MM.1S (cell line): ENCODE measurements at regions not wholly inside any gene's neighbourhood (a gene's known extent, or its start where the extent isn't known, plus 50 kb on each side); places are given as distances from the start of the nearest gene placed in this dataset.
"Not testable (repeated sequence)": the region's sequence is repeated elsewhere in the genome, so short reads cannot be mapped to it uniquely, and the experiment has no call there.

ENCODE experiments used
- DNase-seq: peaks from one replicate; pipeline ENCODE4 v3.0.0-alpha.2; 2015
- H2AFZ ChIP-seq: fragments of 300-600 bp; sonication (generic); 2 replicates; pipeline ENCODE4 v1.6.0; 2016; ENCODE audit warnings: antibody characterized with exemption, low read length
- H3F3A ChIP-seq: fragments of 300-600 bp; sonication (generic); 2 replicates; pipeline ENCODE4 v1.6.1; 2016; ENCODE audit warnings: mild to moderate bottlenecking, antibody characterized with exemption, low read length, moderate library complexity, mixed read lengths; ENCODE audit not compliant: insufficient read depth
- H3K27ac ChIP-seq: fragments of 300-600 bp; sonication (generic); 2 replicates; pipeline ENCODE4 v1.5.1; 2016; ENCODE audit warnings: mild to moderate bottlenecking, low read length
- H3K27me3 ChIP-seq: fragments of 300-600 bp; sonication (generic); replicated peaks from 2 replicates; pipeline ENCODE4 v1.6.0; 2016; ENCODE audit warnings: low read length; ENCODE audit not compliant: insufficient read depth
- H3K36me3 ChIP-seq: fragments of 300-600 bp; sonication (generic); replicated peaks from 2 replicates; pipeline ENCODE4 v1.6.1; 2016; ENCODE audit warnings: mild to moderate bottlenecking, low read length, mixed read lengths; ENCODE audit not compliant: insufficient read depth
- H3K4me1 ChIP-seq: fragments of 300-600 bp; sonication (generic); 2 replicates; pipeline ENCODE4 v1.6.1; 2016; ENCODE audit warnings: low read length, mixed read lengths
- H3K4me2 ChIP-seq: fragments of 300-600 bp; sonication (generic); 2 replicates; pipeline ENCODE4 v1.6.0; 2016; ENCODE audit warnings: low read depth, low read length
- H3K4me3 ChIP-seq: fragments of 300-600 bp; sonication (generic); 2 replicates; pipeline ENCODE4 v1.5.1; 2016; ENCODE audit warnings: low read length, mixed read lengths
- H3K79me2 ChIP-seq: fragments of 300-600 bp; sonication (generic); 2 replicates; pipeline ENCODE4 v1.6.1; 2016; ENCODE audit warnings: mixed run types, low read length, mixed read lengths
- H3K9ac ChIP-seq: fragments of 300-600 bp; sonication (generic); 2 replicates; pipeline ENCODE4 v1.6.1; 2016; ENCODE audit warnings: low read length, mixed read lengths
- H3K9me2 ChIP-seq: fragments of 300-600 bp; sonication (generic); replicated peaks from 2 replicates; pipeline ENCODE4 v1.6.1; 2016; ENCODE audit warnings: mild to moderate bottlenecking, low read length, mixed read lengths; ENCODE audit not compliant: insufficient read depth
- H3K9me3 ChIP-seq: fragments of 300-600 bp; sonication (generic); replicated peaks from 2 replicates; pipeline ENCODE4 v1.6.1; 2016; ENCODE audit warnings: mild to moderate bottlenecking, low read length, mixed read lengths; ENCODE audit not compliant: insufficient read depth
- H4K20me1 ChIP-seq: fragments of 300-600 bp; sonication (generic); 2 replicates; pipeline ENCODE4 v1.6.1; 2016; ENCODE audit warnings: mild to moderate bottlenecking, low read length, moderate library complexity, mixed read lengths; ENCODE audit not compliant: insufficient read depth
- CTCF ChIP-seq: fragments of 300-600 bp; sonication (generic); IDR thresholded peaks from 2 replicates; pipeline ENCODE4 v1.5.1; 2016; ENCODE audit warnings: antibody characterized with exemption, low read length, mixed read lengths
- EZH2 ChIP-seq: fragments of 300-600 bp; sonication (generic); optimal IDR thresholded peaks from 2 replicates; pipeline ENCODE3; 2017; ENCODE audit warnings: low read depth, mild to moderate bottlenecking, antibody characterized with exemption, low read length, mixed read lengths
- EZH2phosphoT487 ChIP-seq: fragments of 300-600 bp; sonication (generic); IDR thresholded peaks from 2 replicates; pipeline ENCODE4 v1.6.1; 2018; ENCODE audit warnings: antibody characterized with exemption, low read length

GRCh38 chrX:9376111-9376510 lies 88.7 kb upstream of the TBL1X start:
- Histone ChIP-seq H3K9me2 (no peaks in the 10 kb centered on the region), H3K79me2 (no peaks in the 10 kb centered on the region), H2AFZ (no peak overlapping the region), H3K27me3 (no peaks in the 10 kb centered on the region), H3F3A (no peaks in the 10 kb centered on the region), H4K20me1 (no peaks in the 10 kb centered on the region), H3K4me2 (no peak overlapping the region), H3K27ac (no peak overlapping the region), H3K36me3 (no peaks in the 10 kb centered on the region), H3K9me3 (no peaks in the 10 kb centered on the region), H3K4me1 (no peaks in the 10 kb centered on the region), H3K9ac (no peak overlapping the region), H3K4me3 (no peak overlapping the region)
- no peak for TF ChIP-seq CTCF
- TF ChIP-seq EZH2phosphoT487: no peak
- TF ChIP-seq EZH2: no peak
- no peak for DNase-seq

DNA sequence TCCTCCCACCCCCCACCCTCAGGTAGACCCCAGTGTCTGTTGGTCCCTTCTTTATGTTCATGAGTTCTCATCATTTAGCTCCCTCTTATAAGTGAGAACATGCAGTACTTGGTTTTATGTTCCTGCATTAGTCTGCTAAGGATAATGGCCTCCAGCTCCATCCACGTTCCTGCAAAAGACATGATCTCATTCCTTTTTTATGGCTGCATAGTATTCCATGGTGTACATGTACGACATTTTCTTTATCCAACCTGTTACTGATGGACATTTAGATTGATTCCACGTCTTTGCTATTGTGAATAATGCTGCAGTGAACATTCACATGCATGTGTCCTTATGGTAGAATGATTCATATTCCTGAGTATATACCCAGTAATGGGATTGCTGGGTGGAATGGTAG lies 87.6 kb upstream of the TBL1X start:
- H3K4me2 ChIP-seq, H2AFZ ChIP-seq, H3K9me2 ChIP-seq, H3K9ac ChIP-seq, H3K4me1 ChIP-seq, H3K27me3 ChIP-seq, H3K4me3 ChIP-seq, H4K20me1 ChIP-seq, H3F3A ChIP-seq, H3K79me2 ChIP-seq, H3K36me3 ChIP-seq, H3K27ac ChIP-seq, H3K9me3 ChIP-seq, DNase-seq: not testable (repeated sequence)

DNA sequence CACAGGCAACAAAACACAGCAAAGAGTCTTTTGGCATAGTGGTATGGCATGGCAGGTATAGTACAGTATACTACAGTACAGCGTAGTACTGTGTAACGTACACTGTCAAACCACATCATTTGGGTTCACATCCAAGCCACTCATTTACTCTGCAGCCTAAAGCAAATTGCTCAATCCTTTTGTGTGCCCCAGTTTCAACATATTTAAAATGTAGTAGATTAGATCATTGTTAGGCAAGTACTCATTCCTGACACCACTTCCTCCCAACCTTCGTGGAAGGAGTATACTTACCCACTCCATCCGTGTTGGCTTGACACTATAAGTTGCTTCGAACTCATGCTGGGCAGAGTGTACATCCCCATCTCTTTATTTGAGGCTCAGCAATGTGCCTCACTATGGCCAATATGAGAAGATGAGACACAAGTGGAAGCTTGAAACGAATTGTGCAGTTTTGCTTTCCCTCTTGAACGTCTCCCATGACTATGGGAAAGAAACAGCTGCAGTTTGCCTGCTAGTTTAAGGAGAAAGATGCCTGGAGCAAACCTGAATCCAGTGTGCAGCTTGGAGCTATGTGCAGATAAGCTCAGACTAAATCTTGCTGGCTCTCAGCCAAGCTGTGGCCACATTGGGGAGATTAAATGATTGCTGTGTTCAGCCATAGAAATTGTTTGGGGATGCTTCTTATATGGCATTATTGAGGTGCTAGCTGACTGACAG lies 85.7 kb upstream of the TBL1X start:
- no peak overlapping the region for H2AFZ ChIP-seq
- no peak overlapping the region for H3K9ac ChIP-seq
- no peaks in the 10 kb centered on the region for H3K4me1 ChIP-seq
- H3K27me3 ChIP-seq: no peaks in the 10 kb centered on the region
- TF ChIP-seq CTCF (no peak), EZH2phosphoT487 (no peak), EZH2 (no peak)
- no peaks in the 10 kb centered on the region for H4K20me1 ChIP-seq
- H3K9me2 ChIP-seq: no peaks in the 10 kb centered on the region
- DNase-seq: no peak
- H3F3A ChIP-seq: no peaks in the 10 kb centered on the region
- H3K9me3 ChIP-seq: no peaks in the 10 kb centered on the region
- H3K36me3 ChIP-seq: no peaks in the 10 kb centered on the region
- no peak overlapping the region for H3K4me3 ChIP-seq
- no peaks in the 10 kb centered on the region for H3K79me2 ChIP-seq
- H3K4me2 ChIP-seq: no peak overlapping the region
- no peak overlapping the region for H3K27ac ChIP-seq

DNA sequence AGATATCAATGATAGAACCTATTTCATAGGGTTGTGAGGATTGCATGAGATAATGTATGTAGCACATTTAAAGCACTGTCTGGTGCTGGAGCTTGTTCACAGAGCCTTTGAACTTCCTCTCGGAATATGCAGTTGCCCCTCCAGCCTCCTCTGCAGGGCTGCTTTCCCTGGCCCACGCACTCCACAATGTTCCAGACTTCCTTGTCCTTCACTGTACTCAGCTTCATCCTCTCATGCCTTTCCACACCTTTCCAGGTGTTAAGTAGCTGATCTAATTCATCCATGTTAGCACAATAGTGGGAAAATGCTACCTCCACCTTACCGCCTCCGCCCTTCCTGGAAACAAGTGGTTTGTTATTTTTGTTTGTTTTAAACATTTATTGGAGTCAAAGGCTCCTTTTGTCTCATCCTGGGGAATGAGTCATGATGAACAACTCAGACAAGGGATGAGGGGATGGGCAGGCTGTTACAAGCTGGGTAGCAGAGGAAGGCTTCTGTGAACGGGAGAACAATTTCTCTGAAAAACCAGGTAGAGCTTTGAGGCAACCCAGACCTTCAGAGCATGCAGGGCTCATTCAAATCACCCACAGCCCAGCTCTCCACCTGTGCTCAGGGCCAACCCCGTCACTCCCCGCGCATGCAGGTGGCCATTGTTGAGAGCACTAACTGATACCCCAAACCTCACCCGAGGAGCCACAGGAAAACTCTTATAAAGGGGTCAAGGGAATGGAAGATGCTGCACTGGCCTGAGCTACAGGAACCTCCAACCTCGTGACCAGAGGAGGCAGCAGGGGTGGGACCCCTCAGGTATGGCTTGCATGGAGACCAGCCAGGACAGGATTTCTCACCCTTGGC lies 84.9 kb upstream of the TBL1X start:
- H3K36me3 ChIP-seq: no peaks in the 10 kb centered on the region
- H3K9me2 ChIP-seq: no peaks in the 10 kb centered on the region
- H3K27ac ChIP-seq: no peak overlapping the region
- H3K9ac ChIP-seq: no peak overlapping the region
- TF ChIP-seq CTCF (no peak), EZH2 (no peak), EZH2phosphoT487 (no peak)
- H3K4me3 ChIP-seq: no peak overlapping the region
- H3K9me3 ChIP-seq: no peaks in the 10 kb centered on the region
- H3K27me3 ChIP-seq: no peaks in the 10 kb centered on the region
- H4K20me1 ChIP-seq: no peaks in the 10 kb centered on the region
- no peak overlapping the region for H3K4me2 ChIP-seq
- no peak for DNase-seq
- no peaks in the 10 kb centered on the region for H3F3A ChIP-seq
- no peaks in the 10 kb centered on the region for H3K4me1 ChIP-seq
- H2AFZ ChIP-seq: no peak overlapping the region
- H3K79me2 ChIP-seq: no peaks in the 10 kb centered on the region
